DOHH2 (cell line): ENCODE measurements at regions not wholly inside any gene's neighbourhood (a gene's known extent, or its start where the extent isn't known, plus 50 kb on each side); places are given as distances from the start of the nearest gene placed in this dataset.

Source experiments
- H3F3A ChIP-seq: fragments of 200-600 bp; sonication (generic), shearing (Covaris generic); 2 replicates; pipeline ENCODE4 v1.6.0; 2016; ENCODE audit warnings: antibody characterized with exemption, mild to moderate bottlenecking; ENCODE audit not compliant: control insufficient read depth, insufficient read depth
- H3K27ac ChIP-seq: fragments of 200-600 bp; sonication (generic); 2 replicates; pipeline ENCODE4 v1.5.1; 2014; ENCODE audit warnings: low read depth, mild to moderate bottlenecking, low read length, moderate library complexity
- H3K27me3 ChIP-seq: fragments of 200-600 bp; sonication (generic); 2 replicates; pipeline ENCODE4 v1.6.1; 2014; ENCODE audit warnings: mild to moderate bottlenecking, low read length, mixed read lengths; ENCODE audit not compliant: control insufficient read depth
- H3K36me3 ChIP-seq: fragments of 200-600 bp; sonication (generic); 2 replicates; pipeline ENCODE4 v1.6.1; 2014; ENCODE audit warnings: mild to moderate bottlenecking, low read length, moderate library complexity, mixed read lengths; ENCODE audit not compliant: control insufficient read depth
- H3K4me1 ChIP-seq: fragments of 200-600 bp; sonication (generic); 2 replicates; pipeline ENCODE4 v1.6.1; 2014; ENCODE audit warnings: mild to moderate bottlenecking, low read length, mixed read lengths; ENCODE audit not compliant: control insufficient read depth
- H3K4me2 ChIP-seq: fragments of 200-600 bp; sonication (generic); 2 replicates; pipeline ENCODE4 v1.6.0; 2014; ENCODE audit warnings: mild to moderate bottlenecking, low read length, moderate library complexity
- H3K4me3 ChIP-seq: fragments of 200-600 bp; sonication (generic); 2 replicates; pipeline ENCODE4 v1.5.1; 2014; ENCODE audit warnings: mild to moderate bottlenecking, low read length, mixed read lengths
- H3K79me2 ChIP-seq: fragments of 200-600 bp; sonication (generic); 2 replicates; pipeline ENCODE4 v1.6.1; 2014; ENCODE audit warnings: mild to moderate bottlenecking, low read length, mixed read lengths; ENCODE audit not compliant: control insufficient read depth
- H3K9me2 ChIP-seq: fragments of 200-600 bp; sonication (generic); replicated peaks from 2 replicates; pipeline ENCODE4 v1.6.1; 2014; ENCODE audit warnings: mild to moderate bottlenecking, low read length, mixed read lengths; ENCODE audit not compliant: control insufficient read depth
- H3K9me3 ChIP-seq: fragments of 200-600 bp; sonication (generic); 2 replicates; pipeline ENCODE4 v1.6.1; 2014; ENCODE audit warnings: antibody characterized with exemption, low read length, mixed read lengths; ENCODE audit not compliant: control insufficient read depth, insufficient read depth
- H4K20me1 ChIP-seq: fragments of 200-600 bp; sonication (generic); 2 replicates; pipeline ENCODE4 v1.6.0; 2014; ENCODE audit warnings: low read depth, mild to moderate bottlenecking, antibody characterized with exemption, low read length, moderate library complexity; ENCODE audit not compliant: control insufficient read depth, insufficient read depth
- EZH2phosphoT487 ChIP-seq: fragments of 200-600 bp; sonication (generic); IDR thresholded peaks from 2 replicates; pipeline ENCODE4 v1.6.1; 2017; ENCODE audit warnings: borderline replicate concordance, mild to moderate bottlenecking, antibody characterized with exemption, low read length, moderate library complexity, mixed read lengths
- TF ChIP-seq, protein P1 (sequence below): fragments of 200-600 bp; sonication (generic); IDR thresholded peaks from one replicate; pipeline ENCODE4 v1.5.1; 2014; ENCODE audit warnings: antibody characterized with exemption, mild to moderate bottlenecking, low read depth, low read length; ENCODE audit not compliant: poor library complexity, severe bottlenecking

DNA sequence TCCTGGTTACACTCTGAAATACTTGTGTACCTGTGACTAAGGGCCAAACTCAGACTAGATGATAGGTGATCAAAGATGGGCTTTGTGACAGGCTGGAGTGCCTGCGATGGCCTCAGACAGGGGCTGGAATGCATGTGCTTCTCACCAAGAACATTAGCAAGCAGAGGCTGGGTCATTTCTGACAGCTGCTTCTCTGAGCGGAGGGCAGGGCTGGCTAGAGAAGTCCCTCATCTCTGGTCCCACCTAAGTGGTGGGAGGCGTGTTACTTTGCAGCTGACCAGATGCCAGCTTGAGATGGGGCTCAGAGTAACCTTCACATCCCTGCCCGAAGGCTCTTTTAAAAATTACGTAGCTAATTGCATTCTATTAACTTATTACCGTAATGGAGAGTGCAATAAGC is 106.8 kb upstream of the RTL1 start:
- Histone ChIP-seq H3K79me2 (no peaks in the 10 kb centered on the region), H3K9me3 (no peaks in the 10 kb centered on the region), H3K27ac (no peak overlapping the region), H3K27me3 (0 out of 2 replicates have a peak, but pooled peaks cover 3% of the 10 kb centered on the region), H3K9me2 (no peaks in the 10 kb centered on the region), H3K4me1 (no peaks in the 10 kb centered on the region), H3K36me3 (no peaks in the 10 kb centered on the region), H3F3A (no peaks in the 10 kb centered on the region), H3K4me2 (no peak overlapping the region), H3K4me3 (no peak overlapping the region), H4K20me1 (no peaks in the 10 kb centered on the region)
- TF ChIP-seq, protein P1, sequence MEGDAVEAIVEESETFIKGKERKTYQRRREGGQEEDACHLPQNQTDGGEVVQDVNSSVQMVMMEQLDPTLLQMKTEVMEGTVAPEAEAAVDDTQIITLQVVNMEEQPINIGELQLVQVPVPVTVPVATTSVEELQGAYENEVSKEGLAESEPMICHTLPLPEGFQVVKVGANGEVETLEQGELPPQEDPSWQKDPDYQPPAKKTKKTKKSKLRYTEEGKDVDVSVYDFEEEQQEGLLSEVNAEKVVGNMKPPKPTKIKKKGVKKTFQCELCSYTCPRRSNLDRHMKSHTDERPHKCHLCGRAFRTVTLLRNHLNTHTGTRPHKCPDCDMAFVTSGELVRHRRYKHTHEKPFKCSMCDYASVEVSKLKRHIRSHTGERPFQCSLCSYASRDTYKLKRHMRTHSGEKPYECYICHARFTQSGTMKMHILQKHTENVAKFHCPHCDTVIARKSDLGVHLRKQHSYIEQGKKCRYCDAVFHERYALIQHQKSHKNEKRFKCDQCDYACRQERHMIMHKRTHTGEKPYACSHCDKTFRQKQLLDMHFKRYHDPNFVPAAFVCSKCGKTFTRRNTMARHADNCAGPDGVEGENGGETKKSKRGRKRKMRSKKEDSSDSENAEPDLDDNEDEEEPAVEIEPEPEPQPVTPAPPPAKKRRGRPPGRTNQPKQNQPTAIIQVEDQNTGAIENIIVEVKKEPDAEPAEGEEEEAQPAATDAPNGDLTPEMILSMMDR: no peak

DNA sequence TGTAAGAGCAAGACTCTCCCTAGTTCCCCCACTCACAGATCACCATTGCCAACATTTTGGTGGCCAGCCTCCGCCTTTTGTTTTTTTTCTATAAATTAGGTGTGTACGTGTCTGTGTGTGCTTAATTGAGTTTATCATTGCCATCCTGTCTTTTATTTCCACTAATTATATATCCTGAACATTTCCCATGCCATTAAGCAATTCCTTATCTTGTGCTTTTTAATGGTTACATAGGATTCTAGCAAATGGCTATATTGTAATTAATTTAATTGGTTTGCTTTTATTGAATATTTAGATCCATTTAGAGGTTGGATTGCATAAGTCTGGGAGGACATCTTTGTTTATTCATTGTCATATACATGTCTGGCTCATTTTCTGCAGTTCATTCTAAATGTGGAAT is 107.3 kb upstream of the RTL1 start:
- no peaks in the 10 kb centered on the region for H3F3A ChIP-seq
- no peaks in the 10 kb centered on the region for H3K4me1 ChIP-seq
- H3K4me2 ChIP-seq: no peak overlapping the region
- no peaks in the 10 kb centered on the region for H3K9me2 ChIP-seq
- no peaks in the 10 kb centered on the region for H3K9me3 ChIP-seq
- H4K20me1 ChIP-seq: no peaks in the 10 kb centered on the region
- TF ChIP-seq, protein P1: no peak
- no peak for TF ChIP-seq EZH2phosphoT487
- no peaks in the 10 kb centered on the region for H3K79me2 ChIP-seq
- no peaks in the 10 kb centered on the region for H3K36me3 ChIP-seq
- H3K4me3 ChIP-seq: no peak overlapping the region
- 0 out of 2 replicates have a peak, but pooled peaks cover 3% of the 10 kb centered on the region for H3K27me3 ChIP-seq
- H3K27ac ChIP-seq: no peak overlapping the region

DNA sequence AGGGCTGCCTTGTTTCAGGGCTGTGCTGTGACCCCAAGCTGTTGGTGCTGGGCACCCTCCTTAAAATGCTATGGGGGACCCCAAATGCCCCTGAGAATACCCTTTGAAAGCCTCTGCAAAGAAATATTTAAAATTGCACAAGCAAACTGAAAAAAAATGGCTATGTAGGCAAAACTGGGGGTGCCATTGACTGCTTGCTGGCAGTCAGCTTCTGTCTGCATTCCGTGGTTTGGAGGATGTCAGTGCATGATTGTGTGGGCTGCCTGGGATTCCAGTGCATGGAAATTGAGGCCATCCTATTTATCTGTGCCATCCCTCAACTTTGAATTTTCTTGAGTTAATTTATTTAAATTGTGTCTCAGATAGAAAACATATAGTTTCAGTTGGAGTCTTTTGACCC is 113.7 kb upstream of the RTL1 start:
- Histone ChIP-seq H3K79me2 (no peaks in the 10 kb centered on the region), H4K20me1 (no peaks in the 10 kb centered on the region), H3F3A (no peaks in the 10 kb centered on the region), H3K4me3 (no peak overlapping the region), H3K4me1 (no peaks in the 10 kb centered on the region), H3K4me2 (no peak overlapping the region), H3K9me2 (no peaks in the 10 kb centered on the region), H3K9me3 (no peaks in the 10 kb centered on the region), H3K27ac (no peak overlapping the region), H3K36me3 (no peaks in the 10 kb centered on the region), H3K27me3 (no peaks in the 10 kb centered on the region)
- TF ChIP-seq, protein P1: no peak
- no peak for TF ChIP-seq EZH2phosphoT487
